ENCODE measurements at regions not wholly inside any gene's neighbourhood (a gene's known extent, or its start where the extent isn't known, plus 50 kb on each side); places are given as distances from the start of the nearest gene placed in this dataset.

DNA sequence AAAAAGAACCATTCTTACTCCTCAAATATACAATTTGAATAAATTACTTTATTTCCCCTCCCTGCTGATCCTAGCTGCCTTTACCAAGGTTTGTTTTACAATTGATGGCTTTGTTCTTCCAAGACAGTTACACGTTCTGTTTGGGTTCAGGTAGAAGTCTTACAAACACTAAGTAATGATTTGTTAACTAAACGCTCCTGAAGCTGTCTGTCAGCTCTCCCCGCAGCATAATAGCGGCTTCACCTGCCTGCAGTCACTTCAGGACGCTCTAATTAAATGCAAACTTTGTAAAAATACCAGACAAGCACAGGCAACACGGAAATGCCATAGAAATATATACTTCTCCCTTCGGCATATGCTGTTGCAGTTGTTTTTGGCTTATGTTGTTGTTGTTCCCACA, 176.4 kb upstream of the MDFIC2 start:
- no peak overlapping the region for H3K4me3 ChIP-seq (ENCODE audit: low read depth, low read length)
- no peak for DNase-seq (ENCODE audit: low read depth)
- H3K27me3 ChIP-seq (ENCODE audit: control insufficient read depth, insufficient read depth, low read length): no peaks in the 10 kb centered on the region
- H3K36me3 ChIP-seq (ENCODE audit: control insufficient read depth, insufficient read depth, low read length): no peaks in the 10 kb centered on the region
- TF ChIP-seq, protein P1, sequence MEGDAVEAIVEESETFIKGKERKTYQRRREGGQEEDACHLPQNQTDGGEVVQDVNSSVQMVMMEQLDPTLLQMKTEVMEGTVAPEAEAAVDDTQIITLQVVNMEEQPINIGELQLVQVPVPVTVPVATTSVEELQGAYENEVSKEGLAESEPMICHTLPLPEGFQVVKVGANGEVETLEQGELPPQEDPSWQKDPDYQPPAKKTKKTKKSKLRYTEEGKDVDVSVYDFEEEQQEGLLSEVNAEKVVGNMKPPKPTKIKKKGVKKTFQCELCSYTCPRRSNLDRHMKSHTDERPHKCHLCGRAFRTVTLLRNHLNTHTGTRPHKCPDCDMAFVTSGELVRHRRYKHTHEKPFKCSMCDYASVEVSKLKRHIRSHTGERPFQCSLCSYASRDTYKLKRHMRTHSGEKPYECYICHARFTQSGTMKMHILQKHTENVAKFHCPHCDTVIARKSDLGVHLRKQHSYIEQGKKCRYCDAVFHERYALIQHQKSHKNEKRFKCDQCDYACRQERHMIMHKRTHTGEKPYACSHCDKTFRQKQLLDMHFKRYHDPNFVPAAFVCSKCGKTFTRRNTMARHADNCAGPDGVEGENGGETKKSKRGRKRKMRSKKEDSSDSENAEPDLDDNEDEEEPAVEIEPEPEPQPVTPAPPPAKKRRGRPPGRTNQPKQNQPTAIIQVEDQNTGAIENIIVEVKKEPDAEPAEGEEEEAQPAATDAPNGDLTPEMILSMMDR (IDR thresholded peaks at IDR 0.05; ENCODE audit: insufficient read depth, low read length, poor library complexity, severe bottlenecking): no peak

DNA sequence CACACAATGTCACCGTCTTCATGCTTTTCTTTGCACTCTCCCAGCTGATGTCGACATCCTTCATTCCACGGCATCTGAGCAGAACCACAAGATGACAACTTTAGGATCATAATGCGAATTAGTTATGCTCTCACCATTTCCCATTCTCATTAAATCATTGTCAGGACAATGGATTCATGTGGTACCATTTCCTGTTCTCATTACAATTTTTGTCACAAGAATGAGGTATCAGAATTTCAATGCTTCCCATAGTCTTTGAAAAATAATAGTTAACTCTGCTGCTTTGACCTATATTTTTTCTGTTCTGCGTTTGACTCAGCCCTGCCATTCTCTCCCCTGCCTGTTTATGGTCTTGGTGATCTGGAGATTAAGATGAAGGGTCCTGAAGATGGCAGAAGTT, 175.7 kb upstream of the MDFIC2 start:
- DNase-seq (ENCODE audit: low read depth): no peak
- H3K27me3 ChIP-seq (ENCODE audit: control insufficient read depth, insufficient read depth, low read length): no peaks in the 10 kb centered on the region
- no peaks in the 10 kb centered on the region for H3K36me3 ChIP-seq (ENCODE audit: control insufficient read depth, insufficient read depth, low read length)
- no peak overlapping the region for H3K4me3 ChIP-seq (ENCODE audit: low read depth, low read length)
- TF ChIP-seq, protein P1 (IDR thresholded peaks at IDR 0.05; ENCODE audit: insufficient read depth, low read length, poor library complexity, severe bottlenecking): no peak

DNA sequence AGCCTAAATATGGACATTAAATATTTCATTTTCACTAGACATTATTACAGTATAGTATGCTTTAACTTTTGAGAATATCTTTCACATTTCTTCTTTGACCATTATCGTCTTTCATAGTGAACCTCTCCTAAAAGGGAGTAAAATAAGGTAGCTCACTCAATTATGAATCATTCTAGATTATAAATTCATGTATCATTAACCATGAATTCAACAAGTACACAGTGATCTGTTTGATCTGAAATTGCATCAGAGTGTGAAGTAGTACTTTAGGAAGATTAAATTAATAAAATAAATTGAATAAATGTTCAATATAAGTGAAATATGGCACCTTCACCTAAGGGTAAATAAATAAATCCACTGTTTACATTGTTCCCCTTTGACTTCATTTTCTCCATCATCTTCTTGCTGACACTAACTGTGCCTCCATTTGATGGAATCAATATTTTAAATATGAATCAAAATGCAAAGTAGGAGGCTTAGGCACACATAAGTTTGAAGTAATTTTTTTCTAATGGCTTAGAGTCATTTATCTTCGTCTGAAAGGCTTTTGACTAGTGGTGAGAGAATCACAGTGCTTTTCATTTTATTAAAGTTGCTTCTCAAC, 174.1 kb upstream of the MDFIC2 start:
- Histone ChIP-seq H3K4me3 (ENCODE audit: low read depth, low read length) (no peak overlapping the region), H3K27me3 (ENCODE audit: control insufficient read depth, insufficient read depth, low read length) (no peaks in the 10 kb centered on the region), H3K36me3 (ENCODE audit: control insufficient read depth, insufficient read depth, low read length) (no peaks in the 10 kb centered on the region)
- DNase-seq (ENCODE audit: low read depth): no peak
- TF ChIP-seq, protein P1 (IDR thresholded peaks at IDR 0.05; ENCODE audit: insufficient read depth, low read length, poor library complexity, severe bottlenecking): no peak

DNA sequence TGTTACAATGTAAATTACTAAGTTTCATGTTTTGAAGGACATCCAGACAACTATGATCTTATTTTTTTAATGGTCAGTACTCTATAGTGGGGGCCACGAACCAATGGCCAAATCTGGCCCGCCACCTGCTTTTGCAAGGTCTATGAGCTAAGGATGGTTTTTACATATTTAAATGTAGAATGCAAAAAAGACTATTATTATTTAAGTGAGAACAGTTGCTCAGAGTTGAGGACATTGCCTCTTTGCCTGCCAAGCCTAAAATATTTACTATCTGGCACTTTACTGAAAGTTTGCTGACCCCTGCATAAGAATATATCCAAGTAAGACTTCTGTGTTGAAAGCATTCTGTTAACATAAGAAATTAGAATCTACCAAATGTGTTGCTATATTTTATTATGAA, 163.7 kb upstream of the MDFIC2 start:
- H3K4me3 ChIP-seq (ENCODE audit: low read depth, low read length): no peak overlapping the region
- no peaks in the 10 kb centered on the region for H3K27me3 ChIP-seq (ENCODE audit: control insufficient read depth, insufficient read depth, low read length)
- no peak for DNase-seq (ENCODE audit: low read depth)
- TF ChIP-seq, protein P1 (IDR thresholded peaks at IDR 0.05; ENCODE audit: insufficient read depth, low read length, poor library complexity, severe bottlenecking): no peak
- H3K36me3 ChIP-seq (ENCODE audit: control insufficient read depth, insufficient read depth, low read length): no peaks in the 10 kb centered on the region

DNA sequence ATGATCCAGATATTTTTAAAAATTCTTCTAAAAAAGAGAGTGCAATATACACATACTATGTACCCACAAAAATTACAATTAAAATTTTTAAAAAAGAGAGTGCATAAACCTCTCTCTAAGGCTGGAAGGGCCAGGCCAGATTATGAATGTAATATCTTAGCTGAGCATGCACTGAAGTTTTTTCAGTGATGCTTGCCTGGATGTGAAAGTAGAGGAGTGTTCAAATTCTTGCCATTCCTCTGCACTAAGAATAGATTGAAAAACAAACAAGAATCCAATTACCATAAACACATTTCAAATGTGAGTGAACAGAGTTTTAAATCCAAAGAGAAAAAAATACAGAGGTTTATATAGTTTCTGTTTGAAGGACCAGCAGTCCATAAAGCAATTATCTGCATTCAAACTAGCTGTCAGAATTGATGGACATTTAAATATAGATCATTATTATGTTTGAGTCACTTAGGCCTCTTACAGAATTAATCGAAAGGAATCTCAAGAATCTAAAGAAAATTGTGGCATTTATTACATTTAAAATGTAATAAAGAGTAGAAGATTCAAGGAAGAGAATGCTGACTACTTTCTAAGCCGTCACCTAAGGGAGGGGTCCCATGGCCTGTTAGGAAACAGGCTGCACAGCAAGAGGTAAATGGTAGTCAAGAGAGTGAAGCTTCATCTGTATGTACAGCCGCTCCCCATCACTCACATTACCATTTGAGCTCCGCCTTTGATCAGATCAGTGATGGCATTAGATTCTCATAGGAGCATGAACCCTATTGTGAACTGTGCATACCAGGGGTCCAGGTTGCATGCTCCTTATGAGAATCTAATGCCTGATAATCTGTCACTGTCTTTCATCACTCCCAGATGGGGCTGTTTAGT, 159.3 kb upstream of the MDFIC2 start:
- H3K4me3 ChIP-seq (ENCODE audit: low read depth, low read length): no peak overlapping the region
- no peaks in the 10 kb centered on the region for H3K27me3 ChIP-seq (ENCODE audit: control insufficient read depth, insufficient read depth, low read length)
- DNase-seq (ENCODE audit: low read depth): no peak
- TF ChIP-seq, protein P1 (IDR thresholded peaks at IDR 0.05; ENCODE audit: insufficient read depth, low read length, poor library complexity, severe bottlenecking): no peak
- H3K36me3 ChIP-seq (ENCODE audit: control insufficient read depth, insufficient read depth, low read length): no peaks in the 10 kb centered on the region
